HG02610 (cell line): ENCODE measurements at regions not wholly inside any gene's neighbourhood (a gene's known extent, or its start where the extent isn't known, plus 50 kb on each side); places are given as distances from the start of the nearest gene placed in this dataset.
"Not testable (repeated sequence)": the region's sequence is repeated elsewhere in the genome, so short reads cannot be mapped to it uniquely, and the experiment has no call there.

Experiments used
- ATAC-seq: cut with Tn5 transposase; IDR thresholded peaks from one replicate; pipeline ENCODE4 v1.9.1; 2021; ENCODE audit warnings: mild to moderate bottlenecking, moderate library complexity; ENCODE audit not compliant: unreplicated experiment

DNA sequence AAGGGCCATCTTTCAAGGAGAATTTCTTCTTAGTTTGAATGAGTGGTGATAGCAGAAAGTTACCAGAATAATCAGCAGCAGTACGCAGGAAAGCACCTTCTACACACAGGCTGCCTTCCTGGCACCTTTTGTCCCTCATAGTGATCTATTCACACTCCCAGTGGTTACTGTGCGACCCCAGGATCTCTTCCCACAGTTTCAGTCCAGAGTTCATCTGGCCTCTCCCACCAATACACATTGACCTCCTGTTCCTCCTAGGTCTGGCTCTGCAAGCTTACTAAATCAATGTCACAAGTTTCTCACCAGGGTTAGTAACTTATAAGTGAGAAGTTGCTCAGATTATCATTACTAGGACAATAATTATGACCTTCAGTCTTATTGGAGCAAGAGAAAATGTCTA is 99.1 kb upstream of the PIK3R1 start:
- ATAC-seq = no peak

DNA sequence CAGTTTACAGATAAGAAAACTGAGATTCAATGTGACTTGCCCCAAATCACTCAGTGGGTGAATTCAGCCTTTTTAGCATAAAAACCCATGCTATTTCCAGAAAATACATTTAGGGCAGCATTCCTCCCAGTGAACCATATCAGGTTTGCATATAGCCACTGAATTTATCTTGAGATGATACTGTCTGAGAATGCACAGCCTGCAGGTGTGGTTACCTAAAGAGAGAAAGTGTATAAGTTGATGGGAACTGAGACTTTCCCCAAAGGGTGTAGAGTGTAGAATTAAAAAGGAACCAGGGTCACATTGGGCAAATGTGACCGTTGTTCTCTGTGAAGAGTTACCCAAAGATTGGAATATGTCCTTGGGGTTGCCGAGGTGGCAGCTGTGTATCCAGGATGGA is 100.0 kb upstream of the PIK3R1 start:
- peak; percentile 53 for ATAC-seq

DNA sequence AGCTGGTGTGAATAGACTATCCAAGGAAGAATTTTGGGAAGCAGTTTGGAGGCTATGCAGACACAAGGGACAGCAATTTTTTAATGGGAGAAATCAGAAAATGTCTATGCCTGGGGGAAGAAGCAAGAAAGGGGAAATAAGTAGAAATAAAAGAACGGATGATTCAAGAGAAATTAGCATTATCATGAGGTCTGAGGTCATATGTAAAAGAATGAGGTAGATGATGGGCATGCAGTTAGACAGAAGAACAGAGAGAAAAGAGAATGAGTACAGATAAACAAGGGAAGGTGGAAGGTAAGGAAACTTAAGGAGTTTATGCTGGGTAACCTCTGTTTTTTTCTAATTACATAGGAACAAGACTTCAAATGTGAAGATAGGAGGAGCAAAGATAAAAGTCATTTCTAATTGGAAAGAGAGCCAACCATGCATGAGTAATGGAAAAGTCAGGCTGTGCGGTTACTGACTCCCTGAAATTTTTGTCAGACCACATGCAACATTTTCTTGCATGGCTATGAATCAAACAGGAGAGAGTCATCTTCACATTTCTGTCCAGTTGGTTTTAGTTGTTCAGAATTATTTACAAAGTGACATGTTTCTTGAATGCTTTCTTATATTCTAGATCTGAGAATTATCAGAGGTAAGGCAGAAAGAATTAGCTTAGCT is 101.0 kb upstream of the PIK3R1 start:
- no peak for ATAC-seq

DNA sequence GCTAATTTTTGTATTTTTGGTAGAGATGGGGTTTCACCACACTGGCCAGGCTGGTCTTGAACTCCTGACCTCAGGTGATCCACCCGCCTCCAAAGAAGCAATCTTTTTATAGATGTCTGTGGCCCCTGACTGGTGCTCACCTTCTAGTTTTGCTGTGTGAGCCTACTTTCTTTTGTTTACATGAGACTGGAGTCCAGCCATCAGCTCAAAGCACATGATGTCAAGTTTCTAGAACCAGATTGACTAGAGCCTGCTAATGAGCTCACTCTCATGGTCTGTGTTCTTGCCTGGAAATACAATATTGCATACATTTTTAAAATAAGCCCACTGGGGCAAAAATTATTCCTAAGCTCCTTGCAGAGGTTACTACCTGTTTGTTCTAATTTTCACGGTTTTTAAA is 102.9 kb upstream of the PIK3R1 start:
- ATAC-seq = no peak

DNA sequence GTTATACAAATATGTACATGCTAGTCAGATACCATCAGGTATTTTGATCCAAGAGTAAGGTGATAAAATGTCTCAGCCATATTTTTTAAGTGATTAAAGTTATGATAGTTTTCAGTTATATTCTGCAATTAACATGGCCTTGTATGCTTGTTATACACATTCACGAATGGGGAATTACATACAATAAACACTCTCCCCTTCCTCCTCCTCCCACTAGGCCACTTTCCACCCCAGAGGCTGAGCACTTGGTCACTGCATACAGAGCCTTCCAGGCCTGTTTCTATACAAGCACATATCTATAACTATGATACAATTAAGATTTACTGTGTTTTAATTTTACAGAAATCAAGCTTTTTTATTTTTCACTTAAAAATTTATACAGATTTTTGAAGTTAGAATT is 104.7 kb upstream of the PIK3R1 start:
- ATAC-seq = no peak

DNA sequence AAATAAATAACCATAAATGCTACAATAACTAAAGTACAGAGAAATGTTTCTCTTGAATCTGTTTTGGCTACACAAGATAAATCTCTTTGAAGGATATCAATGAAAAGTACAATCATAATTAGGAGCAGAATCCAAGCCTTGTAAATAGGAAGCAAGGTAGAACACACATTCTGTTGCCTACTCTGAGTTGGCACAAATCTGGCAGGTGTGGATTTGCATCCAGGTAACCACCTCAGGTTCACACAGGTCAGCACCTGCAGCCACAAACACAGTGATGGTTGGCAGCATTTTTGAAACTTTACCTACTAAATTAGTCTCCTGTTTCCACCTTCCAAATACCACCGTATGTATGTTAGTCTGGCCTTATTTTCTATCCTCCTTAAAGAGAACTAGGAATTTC is 105.3 kb upstream of the PIK3R1 start:
- ATAC-seq = no peak

DNA sequence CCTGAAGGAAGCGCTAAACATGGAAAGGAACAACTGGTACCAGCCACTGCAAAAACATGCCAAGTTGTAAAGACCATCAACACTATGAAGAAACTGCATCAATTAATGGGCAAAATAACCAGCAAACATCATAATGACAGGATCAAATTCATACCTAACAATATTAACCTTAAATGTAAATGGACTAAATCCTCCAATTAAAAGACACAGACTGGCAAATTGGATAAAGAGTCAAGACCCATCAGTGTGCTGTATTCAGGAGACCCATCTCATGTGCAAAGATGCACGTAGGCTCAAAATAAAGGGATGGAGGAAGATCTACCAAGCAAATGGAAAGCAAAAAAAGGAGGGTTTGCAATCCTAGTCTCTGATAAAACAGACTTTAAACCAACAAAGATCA is 111.3 kb upstream of the PIK3R1 start:
- ATAC-seq = not testable (repeated sequence)

DNA sequence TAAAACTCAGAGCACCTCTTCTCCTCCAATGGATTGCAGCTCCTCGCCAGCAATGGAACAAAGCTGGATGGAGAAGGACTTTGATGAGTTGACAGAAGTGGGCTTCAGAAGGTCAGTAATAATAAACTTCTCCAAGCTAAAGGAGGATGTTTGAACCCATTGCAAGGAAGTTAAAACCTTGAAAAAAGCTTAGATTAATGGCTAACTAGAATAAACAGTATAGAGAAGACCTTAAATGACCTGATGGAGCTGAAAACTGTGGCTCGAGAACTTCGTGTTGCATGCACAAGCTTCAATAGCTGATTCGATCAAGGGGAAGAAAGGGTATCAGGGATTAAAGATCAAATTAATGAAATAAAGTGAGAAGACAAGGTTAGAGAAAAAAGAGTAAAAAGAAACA is 112.3 kb upstream of the PIK3R1 start:
- not testable (repeated sequence) for ATAC-seq

DNA sequence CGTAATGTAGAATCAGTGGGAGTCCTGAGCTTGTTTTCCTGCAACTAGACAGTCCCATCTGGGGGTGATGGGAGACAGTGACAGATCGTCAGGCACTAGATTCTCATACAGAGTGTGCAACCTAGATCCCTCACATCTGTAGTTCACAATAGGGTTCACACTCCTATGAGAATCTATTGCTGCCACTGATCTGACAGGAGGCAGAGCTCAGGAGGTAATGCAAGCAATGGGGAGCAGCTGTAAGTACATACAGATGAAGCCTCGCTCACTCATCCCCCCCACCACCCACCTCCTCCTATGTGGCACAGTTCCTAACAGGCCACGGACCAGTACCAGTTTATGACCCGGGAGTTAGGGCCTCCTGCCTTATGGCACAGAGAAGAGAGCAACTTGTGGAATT is 116.2 kb upstream of the PIK3R1 start:
- no peak for ATAC-seq

DNA sequence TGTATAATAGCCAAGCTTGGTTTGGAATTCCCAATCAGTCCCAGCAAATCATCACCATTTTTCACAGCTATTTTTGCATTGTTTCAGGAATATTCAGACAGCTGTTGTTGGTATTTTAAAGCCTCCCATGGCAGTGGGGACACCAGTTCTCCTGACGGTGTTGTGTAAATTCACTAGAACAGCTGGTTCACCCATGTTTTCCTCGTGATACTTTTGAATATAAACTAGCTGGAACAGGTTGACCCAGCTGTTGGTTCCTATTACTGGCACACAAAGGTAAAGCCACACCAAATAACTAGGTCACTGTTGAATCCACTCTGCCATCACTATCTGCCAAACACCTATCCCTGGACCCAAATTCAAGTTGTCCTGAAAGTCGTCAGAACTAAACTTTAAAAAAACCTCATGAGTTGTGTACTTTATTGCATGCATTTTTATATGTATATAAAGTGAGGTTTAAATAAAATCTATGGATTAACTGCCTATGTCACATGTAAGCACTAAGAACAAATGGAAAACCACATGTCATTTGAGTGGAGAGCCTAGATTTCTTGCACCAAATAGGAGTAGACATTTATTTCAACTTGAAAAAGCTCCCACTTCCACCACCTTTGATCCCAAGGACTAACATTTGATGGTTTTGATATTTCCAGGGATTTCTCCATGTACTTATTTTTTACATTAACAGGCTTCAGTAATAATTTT is 121.9 kb upstream of the PIK3R1 start:
- no peak for ATAC-seq

DNA sequence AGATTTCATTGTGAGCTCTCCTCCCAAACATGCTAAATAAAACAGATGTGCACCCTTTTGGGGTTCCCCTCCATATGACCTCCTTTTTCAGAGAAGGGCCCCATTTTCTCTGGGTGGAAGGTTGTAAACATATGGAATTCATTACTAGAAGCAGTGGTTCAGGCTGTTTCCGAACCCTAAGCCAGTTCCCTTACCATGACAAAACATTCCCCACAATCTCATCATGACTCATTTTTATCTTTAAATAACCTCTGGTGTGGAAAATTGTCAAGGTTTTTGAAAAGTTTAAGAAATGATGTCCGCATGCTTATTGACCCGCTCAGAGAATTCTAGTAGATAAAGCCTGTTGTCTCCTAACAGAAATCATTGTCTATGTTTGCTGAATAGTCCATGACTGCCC is 127.3 kb upstream of the PIK3R1 start:
- no peak for ATAC-seq

DNA sequence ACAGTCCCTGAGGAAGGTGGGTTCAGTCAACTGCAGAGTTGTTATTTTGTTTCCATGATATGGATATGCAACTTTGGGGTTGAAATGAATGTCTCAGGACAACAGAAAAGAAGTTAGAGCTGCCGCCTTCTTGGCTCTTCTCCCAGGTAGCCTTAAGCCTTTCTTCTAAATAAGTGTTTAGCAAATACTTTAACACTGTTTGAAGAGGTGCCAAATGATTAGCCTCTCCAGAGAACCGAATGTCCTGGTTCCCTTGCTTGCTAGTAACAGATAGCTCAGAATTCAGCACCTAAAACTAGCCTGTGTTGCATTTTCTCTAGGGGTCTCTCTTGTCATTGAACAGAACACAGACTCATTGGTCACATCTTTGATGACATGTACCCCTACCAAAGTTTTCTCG is 127.7 kb upstream of the PIK3R1 start:
- ATAC-seq = no peak

DNA sequence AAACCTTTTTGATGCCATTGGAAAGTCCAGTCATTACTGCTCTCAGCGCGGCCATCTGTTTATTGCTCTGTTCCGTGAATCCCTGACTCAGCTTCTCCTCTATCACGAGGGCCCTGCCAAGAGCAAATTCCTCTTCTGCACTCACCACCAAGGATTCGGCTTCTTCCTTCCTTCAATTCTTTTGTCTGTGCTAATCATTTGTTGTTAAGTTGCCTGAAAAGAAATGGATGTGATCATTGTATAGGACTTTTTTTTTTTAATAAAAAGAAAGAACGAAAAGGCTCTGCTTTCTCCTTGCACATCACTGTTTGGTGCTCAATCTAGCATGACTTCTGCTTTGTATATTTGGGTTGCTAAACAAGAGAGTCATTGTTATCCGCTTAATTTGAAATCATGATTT is 128.7 kb upstream of the PIK3R1 start:
- no peak for ATAC-seq

DNA sequence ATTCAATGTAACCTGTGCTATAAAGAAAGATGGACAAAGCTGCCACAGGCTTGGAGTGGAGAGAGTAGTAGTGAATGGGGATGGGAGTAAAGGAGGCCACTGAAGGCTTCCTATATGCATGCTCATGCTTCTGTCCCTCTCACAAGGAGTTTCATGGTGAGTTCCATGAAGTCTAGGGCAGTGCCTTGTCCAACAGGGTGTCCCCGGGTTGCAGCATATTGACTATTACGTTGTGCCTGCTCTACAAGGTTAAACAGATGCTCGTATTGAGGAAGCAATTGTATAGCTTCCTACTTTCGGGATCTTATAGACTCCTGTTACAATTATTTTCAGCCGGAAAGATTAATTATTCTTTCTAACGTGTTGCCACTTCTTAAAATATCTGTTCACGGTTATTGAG is 129.1 kb upstream of the PIK3R1 start:
- no peak for ATAC-seq

DNA sequence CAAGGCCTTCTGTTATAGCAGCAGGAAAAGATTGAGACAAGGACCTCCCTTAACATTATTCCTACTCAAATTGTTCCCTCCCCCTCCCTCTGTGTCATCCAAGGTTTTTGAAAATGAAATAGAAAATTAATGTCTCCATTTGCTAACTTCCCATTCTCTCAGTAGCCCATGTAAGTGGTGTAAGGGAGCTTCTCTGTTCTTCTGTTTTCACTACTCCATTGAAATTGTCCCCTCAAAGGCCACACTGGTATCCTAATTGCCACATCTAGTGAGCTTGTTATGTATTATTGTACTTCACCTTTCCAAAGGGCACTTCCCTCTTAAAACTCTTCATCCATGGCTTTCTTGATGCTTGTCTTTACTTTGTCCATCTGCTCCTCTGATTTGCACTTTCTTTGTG is 131.2 kb upstream of the PIK3R1 start:
- no peak for ATAC-seq

DNA sequence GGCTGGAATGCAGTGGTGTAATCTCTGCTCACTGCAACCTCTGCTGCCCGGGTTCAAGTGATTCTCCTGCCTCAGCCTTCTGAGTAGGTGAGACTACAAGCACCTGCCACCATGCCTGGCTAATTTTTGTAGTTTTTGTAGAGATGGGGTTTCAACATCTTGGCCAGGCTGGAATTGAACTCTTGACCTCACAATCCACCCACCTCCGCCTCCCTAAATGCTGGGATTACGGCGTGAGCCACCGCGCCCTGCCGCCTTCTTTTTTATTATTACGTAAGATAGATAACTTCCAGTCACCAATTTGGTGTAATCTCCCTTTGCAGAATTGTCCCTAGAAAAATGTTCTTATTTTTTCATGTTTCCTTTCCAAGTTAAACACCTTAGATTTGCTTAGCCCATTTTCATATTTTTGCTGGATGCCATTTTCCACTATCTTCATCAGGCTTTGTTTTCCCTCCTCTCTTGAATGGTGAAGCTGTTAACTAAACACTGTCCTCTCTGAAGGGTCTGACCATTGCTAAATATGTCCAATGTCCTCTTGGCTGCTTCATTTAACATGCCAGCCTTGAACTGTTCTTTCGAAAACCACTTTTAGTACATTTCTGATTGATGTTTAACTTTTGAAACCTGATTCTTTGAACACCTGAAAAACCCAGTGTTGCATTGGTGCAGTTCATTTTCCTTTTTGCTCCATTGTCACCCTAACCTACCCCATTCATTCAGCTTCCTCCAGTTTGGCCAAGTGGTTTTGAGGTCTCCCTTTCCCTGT is 135.1 kb upstream of the PIK3R1 start:
- no peak for ATAC-seq

DNA sequence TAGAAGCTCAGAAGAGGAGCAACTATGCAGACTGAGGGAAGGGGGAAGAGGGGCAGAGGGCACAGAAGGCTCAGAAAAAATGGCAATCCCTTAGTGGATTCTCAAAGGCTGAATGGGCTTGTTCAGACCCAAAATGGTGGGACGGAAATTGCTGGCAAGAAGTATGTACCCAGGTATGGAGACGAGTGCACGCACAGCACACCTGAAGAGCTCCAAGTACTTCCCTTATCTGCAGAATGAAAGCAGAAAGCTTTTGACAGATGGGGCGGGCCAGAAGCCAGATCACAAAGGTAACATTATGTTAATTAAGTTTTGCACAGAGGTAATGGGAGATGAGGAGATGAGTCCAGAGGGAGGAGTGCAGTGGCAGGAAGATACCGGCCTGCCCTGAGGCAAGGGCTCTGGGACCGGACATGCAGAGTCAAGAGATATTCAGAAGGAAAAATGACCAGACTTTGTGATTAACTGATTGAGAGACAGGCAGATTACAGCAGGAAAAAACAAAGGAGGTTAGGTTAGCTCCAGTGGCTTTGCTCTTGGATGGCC is 138.1 kb upstream of the PIK3R1 start:
- no peak for ATAC-seq

DNA sequence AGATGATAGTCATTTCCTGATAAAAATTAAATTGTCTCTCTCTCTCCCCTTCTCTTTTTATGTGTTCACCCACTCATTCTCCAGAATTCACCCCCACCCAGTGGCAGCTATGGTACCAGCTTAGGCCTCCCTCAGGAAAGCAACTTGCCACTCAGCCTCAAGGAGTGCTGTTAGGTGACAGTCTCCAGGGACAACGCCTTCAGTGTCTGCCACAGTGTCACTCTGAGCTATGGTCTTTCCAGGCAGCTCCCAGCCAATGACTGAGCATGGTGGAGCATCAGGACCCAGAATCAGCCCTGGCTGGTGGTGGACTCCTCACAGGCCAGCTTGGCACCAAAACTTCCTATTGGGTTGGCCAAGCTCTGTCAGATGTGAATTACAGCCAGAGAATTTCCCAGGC is 140.9 kb upstream of the PIK3R1 start:
- no peak for ATAC-seq

DNA sequence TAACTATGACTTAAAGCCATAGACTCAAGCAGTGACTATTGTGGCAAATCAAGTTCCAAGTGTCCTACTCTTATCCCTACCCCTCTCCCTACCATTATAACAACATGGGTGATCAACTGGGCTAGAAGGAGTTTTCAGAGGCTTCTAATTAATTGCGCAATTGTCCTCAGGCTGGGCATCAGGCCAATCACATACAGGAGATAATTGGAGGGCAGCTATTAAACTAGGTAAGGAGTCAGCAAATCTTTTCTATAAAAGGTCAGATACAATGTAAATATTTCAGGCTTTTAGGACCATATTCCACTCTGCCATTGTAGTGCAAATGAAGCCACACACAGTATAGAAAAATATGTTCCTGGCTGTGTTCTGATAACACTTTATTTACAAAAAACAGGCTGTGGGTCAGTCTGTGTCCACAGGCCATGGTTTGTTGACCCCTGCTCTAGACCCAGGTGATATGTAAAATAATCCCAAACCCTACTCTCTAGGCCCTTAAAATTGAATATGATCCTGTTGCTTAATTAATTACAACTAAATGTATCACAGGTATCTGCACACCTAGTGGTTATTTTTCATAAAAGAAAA is 141.4 kb upstream of the PIK3R1 start:
- ATAC-seq = no peak

DNA sequence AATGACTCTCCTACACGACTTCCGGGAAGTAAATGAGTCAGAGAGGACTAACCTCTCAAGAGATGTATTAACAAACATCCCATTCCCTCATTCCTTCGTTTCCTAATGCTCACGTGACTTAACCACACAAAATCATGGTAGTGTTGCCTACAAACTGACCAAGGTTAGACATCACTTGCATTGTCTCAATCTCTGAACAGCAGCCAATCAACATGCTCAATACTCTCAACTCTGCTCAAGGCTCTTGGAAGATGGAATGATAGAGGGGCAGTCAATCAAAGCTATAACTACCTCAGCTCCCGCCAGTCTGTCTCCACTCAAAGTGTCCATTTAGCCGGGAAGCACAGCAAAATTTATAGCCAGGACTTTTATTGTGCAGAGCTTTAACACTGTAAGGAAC is 143.8 kb upstream of the PIK3R1 start:
- no peak for ATAC-seq

DNA sequence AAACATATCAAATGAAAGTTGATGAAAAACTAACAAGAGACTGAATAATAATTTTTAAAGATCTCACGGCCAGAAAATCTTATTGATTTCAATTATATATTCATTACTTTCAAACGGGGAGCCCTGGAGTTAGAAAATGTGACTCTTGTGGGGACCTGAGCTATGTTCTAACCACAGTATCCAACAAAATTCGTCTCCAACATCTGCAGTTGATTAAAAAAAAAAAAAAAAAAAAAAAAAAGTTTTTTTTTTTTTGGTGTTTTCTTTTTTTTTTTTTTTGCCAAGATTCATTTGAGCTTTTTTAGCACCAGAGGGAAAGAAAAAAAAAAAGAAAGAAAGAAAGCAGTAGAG is 144.3 kb upstream of the PIK3R1 start:
- no peak for ATAC-seq
